Transverse colon (tissue), 4 donors: ENCODE measurements at regions not wholly inside any gene's neighbourhood (a gene's known extent, or its start where the extent isn't known, plus 50 kb on each side); places are given as distances from the start of the nearest gene placed in this dataset.

Experiments used
- CTCF ChIP-seq, 5 experiments: fragments of 200-600 bp in 3 of 5; fragments of 450-650 bp in 2 of 5; sonication (generic) in 3 of 5; IDR thresholded peaks; 1 replicate in 2 of 5; 2 replicates in 3 of 5; pipeline ENCODE4 v1.5.1; 2016 to 2017; ENCODE audit warnings: antibody characterized with exemption in 5 of 5, inconsistent platforms in 3 of 5, mild to moderate bottlenecking in 2 of 5, moderate library complexity in 1 of 5
- POLR2A ChIP-seq: fragments of 450-650 bp; IDR thresholded peaks from one replicate; pipeline ENCODE4 v1.6.1; 2016; ENCODE audit warnings: antibody characterized with exemption, mild to moderate bottlenecking, moderate library complexity
- POLR2AphosphoS5 ChIP-seq, 3 donors: sonication (generic); formaldehyde crosslinking; IDR thresholded peaks; one replicate each; pipeline ENCODE4 v1.6.1; 2016; ENCODE audit warnings: antibody characterized with exemption in 3 of 3

GRCh38 chr3:154753101-154753500, 323.1 kb upstream of the GPR149 start:
- no peak for TF ChIP-seq CTCF (IDR thresholded peaks at IDR 0.05)
- TF ChIP-seq POLR2A: no peak
- TF ChIP-seq POLR2AphosphoS5 (IDR thresholded peaks at IDR 0.05): no peak
